ENCODE measurements at regions not wholly inside any gene's neighbourhood (a gene's known extent, or its start where the extent isn't known, plus 50 kb on each side); places are given as distances from the start of the nearest gene placed in this dataset.
"Not testable (repeated sequence)": the region's sequence is repeated elsewhere in the genome, so short reads cannot be mapped to it uniquely, and the experiment has no call there.

DNA sequence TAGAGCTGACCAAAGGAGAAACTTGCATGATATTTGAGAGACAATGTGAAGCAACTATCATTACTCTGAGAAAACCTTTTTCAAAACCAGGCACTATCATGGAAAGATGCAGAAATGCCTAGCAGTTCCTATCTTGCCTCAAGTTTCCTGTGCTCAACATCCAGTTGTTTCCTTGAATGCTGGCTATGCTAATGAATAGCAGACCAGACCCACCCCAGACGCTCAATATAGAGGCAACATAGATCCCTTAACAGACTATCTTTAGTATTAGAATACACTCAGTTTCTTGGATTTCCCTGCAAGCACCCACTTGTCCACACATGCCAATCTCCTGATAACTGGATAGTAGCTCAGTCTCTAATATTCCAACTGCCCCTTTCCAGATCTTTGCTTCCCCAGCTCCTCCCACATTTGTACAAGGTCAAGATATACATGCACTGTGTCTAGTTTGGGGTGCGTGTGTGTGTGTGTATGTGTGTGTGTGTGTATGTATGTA, 93.3 kb upstream of the PCSK5 start:
- ATAC-seq = no peak

- ATAC-seq = no peak
Measured at GRCh38 chr9:75798505-75798904, 92.0 kb upstream of the PCSK5 start.

GRCh38 chr9:75803130-75803529, 87.3 kb upstream of the PCSK5 start:
- no peak for ATAC-seq

DNA sequence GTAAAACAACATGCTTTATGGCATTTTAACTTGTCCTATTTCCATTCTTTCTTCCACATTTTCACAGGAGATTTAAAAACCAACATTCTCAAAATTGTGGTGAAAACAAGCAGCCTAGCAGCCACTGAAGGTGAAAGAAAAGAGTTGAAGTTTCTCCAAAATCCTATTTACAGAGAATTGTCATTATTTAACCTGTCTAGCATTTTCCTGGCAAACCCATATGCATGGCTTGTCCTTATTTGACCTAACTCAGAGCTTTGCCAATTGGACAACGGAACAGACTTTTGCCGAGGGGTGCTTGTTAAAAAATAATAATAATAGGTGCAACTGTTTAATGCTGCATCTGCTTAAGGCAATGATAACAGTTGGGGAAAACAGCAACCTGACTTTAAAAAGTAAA, 80.4 kb upstream of the PCSK5 start:
- ATAC-seq = no peak

GRCh38 chr9:75811692-75812091, 78.8 kb upstream of the PCSK5 start:
- no peak for ATAC-seq

DNA sequence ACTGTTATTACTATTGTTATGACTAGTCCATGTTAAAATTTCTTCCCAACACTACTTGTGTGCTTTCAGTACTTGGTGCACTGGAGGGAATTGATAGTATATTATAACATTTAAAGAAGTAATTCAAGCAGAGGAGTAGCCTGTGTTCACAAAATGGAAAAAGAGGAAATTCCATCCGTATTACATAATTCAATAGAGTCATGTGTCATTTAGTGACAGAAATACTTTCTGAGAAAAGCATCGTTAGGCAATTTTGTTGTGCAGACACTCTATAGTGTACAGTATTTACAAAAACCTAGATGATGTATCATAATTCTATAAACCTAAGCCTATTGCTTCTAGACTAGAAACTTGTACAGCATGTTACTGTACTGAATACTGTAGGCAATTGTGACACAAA, 78.3 kb upstream of the PCSK5 start:
- ATAC-seq = no peak

- ATAC-seq = no peak
Measured at GRCh38 chr9:75814667-75815066, 75.8 kb upstream of the PCSK5 start.

- ATAC-seq = not testable (repeated sequence)
Measured at GRCh38 chr9:75820471-75821115, 69.9 kb upstream of the PCSK5 start.

DNA sequence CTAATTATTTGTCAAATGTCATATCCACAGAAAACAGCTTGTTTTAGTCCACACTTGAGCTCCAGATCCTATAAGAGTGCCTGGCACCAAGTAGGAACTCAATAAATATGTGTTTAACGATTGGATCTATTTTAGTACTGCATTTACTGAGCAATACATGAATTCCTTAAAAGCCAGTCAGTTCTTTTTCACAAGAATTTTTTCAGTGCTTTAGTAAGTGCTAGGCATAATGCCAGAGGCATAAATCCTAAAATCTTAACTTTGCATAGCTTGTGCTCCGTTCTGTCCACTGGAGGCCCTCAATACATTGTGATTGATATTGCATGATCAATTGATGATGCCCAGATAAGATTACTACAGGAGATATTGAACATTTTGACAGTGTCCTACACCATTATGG, 67.3 kb upstream of the PCSK5 start:
- no peak for ATAC-seq

- ATAC-seq = no peak
Measured at GRCh38 chr9:75824816-75825568, 65.5 kb upstream of the PCSK5 start.

- no peak for ATAC-seq
Measured at GRCh38 chr9:75826314-75826713, 64.2 kb upstream of the PCSK5 start.

DNA sequence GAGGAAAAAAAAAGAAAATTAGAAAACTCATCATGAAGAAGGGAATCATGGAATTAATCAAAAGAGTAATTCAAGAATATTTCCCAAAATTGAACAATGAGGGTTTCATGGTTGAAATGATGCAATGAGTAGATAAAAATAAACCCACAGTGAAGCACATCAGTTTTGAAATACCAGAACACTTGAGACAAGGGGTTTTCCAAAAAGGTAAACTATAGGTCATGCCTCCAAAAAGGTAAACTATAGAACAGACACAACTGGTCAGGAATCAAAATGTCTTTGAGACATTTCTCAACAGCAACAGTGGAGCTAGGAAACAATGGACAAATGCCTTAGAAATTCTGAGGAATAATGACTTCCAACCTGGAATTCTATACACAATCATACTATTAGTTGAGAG, 60.2 kb upstream of the PCSK5 start:
- ATAC-seq = no peak

- no peak for ATAC-seq
Measured at GRCh38 chr9:75833778-75834177, 56.7 kb upstream of the PCSK5 start.

- no peak for ATAC-seq
Measured at GRCh38 chr9:75834878-75835277, 55.6 kb upstream of the PCSK5 start.

Measured in activated CD4-positive, CD25-positive, alpha-beta regulatory T cell treated with anti-CD3 and anti-CD28 coated beads, Interleukin-2, amount 50 U/mL, for 24 hours (primary cell).